Cardiac septum (tissue), 1 donor: ENCODE measurements at regions not wholly inside any gene's neighbourhood (a gene's known extent, or its start where the extent isn't known, plus 50 kb on each side); places are given as distances from the start of the nearest gene placed in this dataset.

Experiments
- DNase-seq: peaks from one replicate; pipeline ENCODE4 v3.0.0-alpha.2; 2020; ENCODE audit warnings: low spot score
- intact Hi-C: fragments of 100-400 bp; cut with DNase I; formaldehyde crosslinking; loops from one replicate; pipeline ENCODE4 v1.14.0; 2022
- donor health status: DM: no; HTN: no; CAD: no.

GRCh38 chr17:79162012-79162963, 87.7 kb downstream of the ENGASE start:
- intact Hi-C loops: no loop called here

GRCh38 chr17:79160980-79161636, 86.5 kb downstream of the ENGASE start:
- intact Hi-C loops: no loop called here

More at GRCh38 chr17:79162012-79162963, 87.7 kb downstream of the ENGASE start:
- no peak for DNase-seq

GRCh38 chr17:79159926-79160325, 85.3 kb downstream of the ENGASE start:
- intact Hi-C loops: no loop called here

More at GRCh38 chr17:79160980-79161636, 86.5 kb downstream of the ENGASE start:
- DNase-seq: no peak

GRCh38 chr17:79159471-79159870, 84.8 kb downstream of the ENGASE start:
- intact Hi-C loops: no loop called here
- DNase-seq: no peak

More at GRCh38 chr17:79159926-79160325, 85.3 kb downstream of the ENGASE start:
- DNase-seq: no peak

- DNase-seq: no peak
Observed at GRCh38 chr17:79156463-79157095, 82.0 kb downstream of the ENGASE start.

GRCh38 chr17:79155701-79156100, 81.1 kb downstream of the ENGASE start:
- intact Hi-C loops: no loop called here
- DNase-seq: no peak

More at GRCh38 chr17:79156463-79157095, 82.0 kb downstream of the ENGASE start:
- intact Hi-C loops: no loop called here

GRCh38 chr17:79154951-79155585, 80.4 kb downstream of the ENGASE start:
- no peak for DNase-seq
- intact Hi-C loops: no loop called here

- intact Hi-C loops: no loop called here
- DNase-seq: no peak
Observed at GRCh38 chr17:79154446-79154845, 79.8 kb downstream of the ENGASE start.

GRCh38 chr17:79153367-79154130, 78.9 kb downstream of the ENGASE start:
- intact Hi-C loops: no loop called here
- no peak for DNase-seq

GRCh38 chr17:79152636-79153035, 78.0 kb downstream of the ENGASE start:
- DNase-seq: no peak
- intact Hi-C loops: no loop called here

GRCh38 chr17:79152110-79152509, 77.5 kb downstream of the ENGASE start:
- intact Hi-C loops: no loop called here

GRCh38 chr17:79150799-79151198, 76.2 kb downstream of the ENGASE start:
- DNase-seq: no peak
- intact Hi-C loops: no loop called here

More at GRCh38 chr17:79152110-79152509, 77.5 kb downstream of the ENGASE start:
- DNase-seq: no peak

GRCh38 chr17:79150035-79150733, 75.6 kb downstream of the ENGASE start:
- intact Hi-C loops: no loop called here
- DNase-seq: no peak

GRCh38 chr17:79148584-79148983, 74.0 kb downstream of the ENGASE start:
- no peak for DNase-seq
- intact Hi-C loops: no loop called here

- DNase-seq: no peak
- intact Hi-C loops: no loop called here
Observed at GRCh38 chr17:79147746-79148506, 73.3 kb downstream of the ENGASE start.

GRCh38 chr17:79146562-79146961, 71.9 kb downstream of the ENGASE start:
- intact Hi-C loops: no loop called here
- DNase-seq: no peak

GRCh38 chr17:79145548-79145947, 70.9 kb downstream of the ENGASE start:
- DNase-seq: no peak
- intact Hi-C loops: no loop called here

GRCh38 chr17:79144133-79144532, 69.5 kb downstream of the ENGASE start:
- intact Hi-C loops: no loop called here
- DNase-seq: no peak
